GM19463 (cell line): ENCODE measurements at regions not wholly inside any gene's neighbourhood (a gene's known extent, or its start where the extent isn't known, plus 50 kb on each side); places are given as distances from the start of the nearest gene placed in this dataset.

ENCODE experiments used
- ATAC-seq: cut with Tn5 transposase; IDR thresholded peaks from one replicate; pipeline ENCODE4 v1.9.1; 2021; ENCODE audit warnings: mild to moderate bottlenecking, moderate library complexity; ENCODE audit not compliant: unreplicated experiment

DNA sequence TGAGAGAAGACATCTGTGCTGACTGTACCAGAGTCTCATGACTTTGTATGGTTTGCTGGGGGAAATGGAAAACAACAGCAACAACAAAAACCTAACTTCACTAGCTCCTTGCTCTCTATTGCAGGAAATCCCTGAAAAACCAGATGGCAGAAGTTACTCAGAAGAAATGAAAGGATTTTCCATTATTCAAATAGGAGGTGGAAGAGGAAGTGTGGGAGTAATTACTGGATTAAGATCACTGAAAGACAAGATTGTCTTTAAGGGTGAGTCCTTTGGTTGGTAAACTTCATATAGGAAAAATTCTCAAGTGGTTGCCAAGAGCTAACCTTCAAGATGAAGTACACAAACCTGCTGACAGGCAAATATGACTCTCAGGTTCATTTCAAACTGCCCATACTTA lies 391.9 kb upstream of the ATP2B1 start:
- ATAC-seq = no peak

DNA sequence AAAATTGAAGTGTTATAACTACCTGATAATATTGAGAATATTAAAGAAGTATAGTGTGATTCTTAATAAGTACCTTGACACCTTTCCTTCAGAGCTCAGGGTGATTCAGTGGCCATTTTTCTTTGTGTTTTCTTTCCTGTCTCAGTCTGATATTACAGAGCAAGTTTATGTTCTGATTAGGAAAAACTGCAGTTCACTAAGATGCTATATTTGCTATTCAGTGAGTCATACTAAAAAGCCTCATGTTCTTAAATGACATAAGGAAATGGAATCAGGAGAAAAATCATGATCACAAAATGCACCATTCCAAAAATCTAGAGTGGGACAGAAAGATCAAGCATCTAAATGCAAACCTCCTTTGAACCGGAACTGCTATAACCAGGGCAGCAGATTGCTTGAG lies 390.6 kb upstream of the ATP2B1 start:
- no peak for ATAC-seq

DNA sequence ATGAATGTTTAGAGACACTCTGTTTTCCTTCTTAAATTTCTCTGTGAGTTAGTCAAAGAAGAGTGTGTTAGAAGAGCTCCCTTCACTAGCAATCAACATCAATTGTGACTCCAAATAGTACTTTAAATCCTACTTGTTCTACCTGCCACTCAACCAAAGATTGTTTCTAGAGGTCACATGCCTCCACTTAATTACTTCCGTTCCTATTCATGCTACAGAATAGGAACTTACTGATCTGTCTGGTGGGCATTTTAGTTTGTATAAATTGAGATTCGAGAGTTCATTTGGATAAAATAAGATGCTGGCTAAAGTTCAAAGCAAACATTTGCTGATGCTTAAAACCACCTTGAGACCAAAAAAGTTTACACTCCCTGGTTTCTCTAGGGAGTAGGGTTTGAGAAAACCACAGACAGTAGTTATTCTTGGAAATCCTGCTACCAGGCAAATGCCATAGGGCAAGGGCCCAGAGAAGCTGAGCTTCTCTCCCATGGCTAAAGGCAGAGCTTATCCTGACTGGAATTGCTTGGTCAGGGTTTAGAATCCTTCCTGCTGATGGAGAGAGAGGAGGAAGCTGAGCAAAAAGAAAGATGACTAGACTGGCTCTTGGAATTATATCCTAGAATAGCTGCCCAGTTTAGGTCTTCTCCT lies 389.6 kb upstream of the ATP2B1 start:
- no peak for ATAC-seq

DNA sequence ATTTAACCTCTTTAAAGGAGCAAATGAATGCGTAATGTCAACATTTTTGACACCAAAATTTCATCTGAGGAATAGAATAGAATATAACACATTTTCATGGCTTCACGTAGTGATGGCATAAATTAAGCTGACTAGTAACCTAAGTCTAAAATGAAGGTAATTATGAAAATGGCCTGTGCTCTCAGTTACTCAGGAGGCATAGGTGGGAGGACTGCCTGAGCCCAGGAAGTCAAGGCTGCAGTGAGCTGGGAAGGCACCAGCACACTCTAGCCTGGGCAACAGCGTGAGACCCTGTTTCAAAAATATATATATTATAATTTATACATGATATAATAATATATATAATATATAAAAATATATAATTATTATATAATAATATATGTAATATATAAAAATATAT lies 383.2 kb upstream of the ATP2B1 start:
- ATAC-seq = no peak

DNA sequence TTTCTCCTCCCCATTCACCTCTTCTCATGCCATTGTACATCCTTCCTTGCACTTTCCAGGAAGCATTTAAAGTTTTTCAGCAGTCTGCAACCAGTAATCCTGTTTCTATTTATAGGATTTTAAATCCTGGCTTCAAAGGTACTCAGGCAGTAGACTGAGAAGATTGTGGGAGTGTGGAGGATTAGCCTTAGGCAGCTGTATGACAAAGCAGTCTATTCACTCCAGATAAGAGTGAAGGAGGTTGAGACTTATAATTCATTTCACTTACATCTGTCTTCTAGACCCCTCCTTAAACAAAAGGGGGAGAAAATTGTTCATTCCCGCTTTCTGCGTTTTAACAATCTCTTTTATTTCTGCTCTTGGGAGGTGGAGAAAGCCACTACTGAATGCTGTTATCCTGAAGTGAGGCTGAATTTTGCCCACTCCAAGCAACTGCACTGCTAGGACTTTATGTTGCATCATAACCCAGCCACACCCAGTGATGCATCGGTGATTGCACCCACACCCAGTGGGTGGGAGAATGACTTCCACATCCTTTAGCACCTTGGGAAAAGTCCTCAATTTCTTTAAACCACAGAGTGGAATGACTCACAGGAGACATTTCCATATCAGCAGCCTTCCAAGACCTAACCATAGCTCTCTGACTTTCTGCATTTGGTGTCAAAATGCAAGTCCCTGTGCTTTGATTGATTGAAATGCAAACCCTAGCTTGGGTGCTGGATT lies 382.5 kb upstream of the ATP2B1 start:
- ATAC-seq = no peak

DNA sequence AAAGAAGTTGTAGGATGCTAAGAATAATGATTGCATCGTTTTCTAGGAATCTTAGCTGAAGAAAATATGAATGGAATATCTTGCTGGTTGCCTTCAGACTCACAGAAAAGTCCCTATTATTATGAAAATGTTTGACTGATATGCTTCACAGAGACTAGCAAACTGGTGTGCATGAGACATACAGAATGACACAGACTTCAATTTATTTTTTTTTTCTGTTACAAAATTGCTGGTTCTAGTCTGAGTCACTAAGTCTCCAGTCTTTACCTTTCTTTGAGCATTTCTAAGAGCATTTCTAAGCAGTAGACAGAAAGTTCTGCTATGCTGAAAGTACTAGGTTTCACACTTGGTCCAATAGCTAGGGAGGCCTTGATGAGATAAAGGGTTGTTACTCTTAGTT lies 377.6 kb upstream of the ATP2B1 start:
- no peak for ATAC-seq

DNA sequence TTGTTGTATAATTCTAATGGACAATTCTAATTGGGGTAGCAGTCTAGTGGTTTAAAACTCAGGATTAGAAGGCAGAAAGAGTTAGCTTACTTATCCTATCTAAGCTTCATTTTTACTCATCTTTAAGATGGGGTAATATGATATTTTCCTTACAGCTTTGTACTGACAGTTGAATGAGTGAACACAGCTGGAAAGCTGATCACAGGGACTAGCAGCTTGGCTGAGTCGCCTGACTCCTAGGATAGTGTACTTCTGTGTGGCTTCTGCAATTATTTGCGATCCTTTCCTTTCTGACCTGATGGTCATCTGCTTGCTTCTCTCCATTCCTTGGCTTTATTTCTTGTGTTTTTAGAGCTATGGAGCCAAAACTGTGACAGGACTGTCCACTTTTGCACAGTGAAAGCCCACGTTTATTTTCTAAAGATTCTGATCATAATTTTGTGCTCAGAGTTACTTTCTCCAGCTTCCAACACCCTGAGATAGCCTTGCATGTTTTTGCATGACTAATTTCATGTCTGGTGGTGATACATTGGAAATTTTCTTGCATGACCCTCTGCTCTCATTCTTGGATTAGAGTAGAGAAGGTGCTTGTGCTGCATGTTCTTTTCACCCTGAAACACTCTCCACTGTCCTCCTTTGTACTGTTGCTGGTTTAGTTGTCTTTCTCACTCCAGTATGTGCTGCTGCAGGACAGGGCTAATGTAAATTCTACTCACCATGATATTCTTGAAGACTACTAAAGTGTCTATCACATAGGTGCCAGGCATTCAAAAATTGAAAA lies 377.0 kb upstream of the ATP2B1 start:
- ATAC-seq = no peak

DNA sequence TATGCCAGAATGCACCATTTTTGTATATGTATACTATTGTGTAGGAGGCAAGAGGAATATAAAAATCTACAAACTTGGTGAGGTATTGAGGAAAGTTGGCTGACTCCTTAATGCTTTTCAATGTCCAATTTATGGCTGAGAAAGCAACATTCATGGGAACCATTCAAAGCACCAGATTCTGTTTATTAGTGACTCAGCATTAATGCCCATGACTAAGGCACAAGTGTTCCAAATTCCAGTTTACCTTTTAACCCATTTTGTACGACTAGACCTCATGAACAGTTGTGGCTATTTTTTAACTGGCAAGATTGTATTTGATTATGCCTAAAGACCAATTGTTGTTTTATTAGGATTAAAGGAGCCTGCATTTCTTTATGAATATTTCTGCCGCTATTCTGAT lies 375.4 kb upstream of the ATP2B1 start:
- no peak for ATAC-seq

DNA sequence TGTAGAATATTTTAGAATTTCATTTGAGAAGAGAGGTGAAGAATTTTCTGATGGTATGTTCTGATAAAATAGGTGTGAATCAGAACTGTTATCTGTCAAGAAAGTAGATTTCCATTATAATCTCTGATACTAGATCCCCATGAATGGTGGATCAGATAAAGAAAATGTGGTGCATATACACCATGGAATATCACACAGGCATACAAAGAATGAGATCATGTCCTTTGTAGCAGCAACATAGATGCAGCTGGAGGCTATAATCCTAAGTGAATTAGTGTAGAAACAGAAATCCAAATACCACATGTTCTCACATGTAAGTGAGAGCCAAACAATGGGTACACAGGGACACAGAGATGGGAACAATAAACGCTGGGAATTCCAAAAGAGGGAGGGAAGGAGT lies 372.0 kb upstream of the ATP2B1 start:
- ATAC-seq = no peak

DNA sequence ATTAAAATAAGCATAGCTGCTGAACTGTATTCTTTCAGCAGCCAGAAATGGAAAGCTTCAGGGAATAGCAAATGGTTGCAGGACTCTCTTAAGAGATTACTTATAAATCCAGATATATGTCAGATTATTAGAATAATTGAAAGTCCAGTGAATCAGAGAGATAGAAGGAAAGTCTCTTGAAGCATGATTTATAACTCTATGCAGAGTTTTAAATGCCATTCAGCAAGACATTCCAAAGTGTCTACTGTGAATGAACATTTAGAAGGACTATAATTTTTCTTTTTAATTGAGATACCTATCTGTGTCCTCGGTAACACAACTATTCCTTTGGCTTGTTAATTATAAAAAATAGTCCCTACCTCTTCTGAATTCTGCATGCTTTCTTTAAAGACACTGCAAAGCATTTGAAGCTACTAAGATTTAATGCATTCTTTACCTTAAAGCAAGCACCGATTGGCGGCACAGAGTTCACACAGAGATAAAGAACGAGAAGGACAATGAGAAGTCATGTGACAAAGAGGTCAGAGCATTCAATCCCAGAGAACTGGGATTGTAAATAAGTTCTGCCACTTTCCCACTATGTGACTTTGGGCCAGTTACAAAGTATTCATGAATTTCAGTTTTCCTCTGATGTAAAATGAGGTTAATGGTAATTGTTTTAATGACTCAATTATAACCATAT lies 371.0 kb upstream of the ATP2B1 start:
- no peak for ATAC-seq

DNA sequence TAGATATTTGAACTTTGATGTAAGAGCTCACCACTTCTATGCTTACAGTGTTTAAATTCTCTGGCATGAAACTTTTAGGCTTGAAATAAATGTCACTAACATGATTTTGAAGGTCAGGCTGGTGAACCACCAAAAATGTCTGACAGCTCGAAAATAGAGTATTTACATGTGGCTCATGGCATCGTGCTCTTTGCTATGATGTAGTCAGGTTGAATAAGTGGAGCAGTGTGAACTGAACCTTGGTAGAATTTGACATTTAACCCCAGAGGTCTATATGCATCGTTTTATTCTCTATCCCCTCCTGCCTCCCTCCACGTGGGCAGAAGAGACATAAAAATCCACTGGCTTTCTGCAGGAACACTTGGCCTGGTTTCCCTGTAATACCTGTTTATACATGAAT lies 369.7 kb upstream of the ATP2B1 start:
- ATAC-seq = no peak

DNA sequence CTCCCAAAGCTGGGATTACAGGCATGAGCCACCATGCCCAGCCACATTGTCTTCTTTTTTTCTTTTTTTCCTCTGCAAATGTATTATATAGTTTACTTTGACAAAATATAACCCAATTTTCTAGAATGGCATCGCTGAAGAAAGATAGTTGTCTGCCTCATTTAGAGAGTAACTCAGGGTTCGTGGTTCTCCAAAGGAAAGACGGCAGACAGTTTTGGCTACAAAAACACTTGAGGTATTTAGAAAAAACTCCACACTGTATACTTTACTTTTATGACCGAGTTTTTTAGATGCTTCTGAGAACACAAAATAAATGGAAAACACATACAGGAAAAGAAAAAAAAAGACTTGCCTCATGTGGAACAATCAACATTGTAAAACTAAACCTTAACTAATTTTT lies 369.1 kb upstream of the ATP2B1 start:
- ATAC-seq = no peak

DNA sequence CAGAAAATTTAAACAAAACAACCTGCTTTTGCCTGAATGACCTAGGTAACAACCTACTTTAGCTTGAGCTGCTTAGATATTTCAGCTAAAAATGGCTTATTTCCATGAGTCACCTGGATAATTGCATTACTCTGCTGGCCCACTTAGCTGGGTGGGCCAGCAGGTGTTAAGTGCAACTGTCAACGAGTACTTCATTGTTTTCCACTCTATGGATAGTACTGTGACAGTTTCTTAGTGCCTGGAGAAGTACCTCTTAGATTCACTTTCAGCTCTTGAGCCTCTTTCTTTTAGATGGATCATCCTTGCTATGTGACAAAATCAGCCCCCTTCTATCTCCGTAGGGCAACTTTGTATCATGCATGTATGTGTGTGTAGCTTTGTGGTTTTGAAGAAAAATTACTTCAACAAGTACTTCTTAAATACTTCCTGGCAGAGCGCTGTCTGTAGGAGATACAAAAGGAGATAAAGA lies 368.2 kb upstream of the ATP2B1 start:
- ATAC-seq = no peak

DNA sequence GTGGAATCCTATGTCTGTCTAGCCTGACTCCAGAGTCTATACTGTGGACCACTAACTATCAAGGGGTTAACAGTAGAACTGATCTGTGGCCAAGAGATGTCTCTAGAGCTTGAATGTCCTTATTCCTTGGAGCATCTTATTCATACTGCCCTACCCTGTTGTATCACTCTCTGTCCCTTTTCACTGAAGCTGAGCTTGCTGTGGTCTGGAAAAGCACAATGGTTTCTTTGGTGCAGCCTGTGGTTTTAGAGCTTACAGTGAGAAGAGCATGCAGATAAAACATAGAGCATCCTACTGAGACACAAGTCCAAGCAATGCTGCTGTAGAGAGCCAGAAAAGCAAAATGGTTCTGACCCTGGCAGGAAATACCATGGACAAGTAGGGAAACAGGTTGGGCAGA lies 367.0 kb upstream of the ATP2B1 start:
- ATAC-seq = no peak

DNA sequence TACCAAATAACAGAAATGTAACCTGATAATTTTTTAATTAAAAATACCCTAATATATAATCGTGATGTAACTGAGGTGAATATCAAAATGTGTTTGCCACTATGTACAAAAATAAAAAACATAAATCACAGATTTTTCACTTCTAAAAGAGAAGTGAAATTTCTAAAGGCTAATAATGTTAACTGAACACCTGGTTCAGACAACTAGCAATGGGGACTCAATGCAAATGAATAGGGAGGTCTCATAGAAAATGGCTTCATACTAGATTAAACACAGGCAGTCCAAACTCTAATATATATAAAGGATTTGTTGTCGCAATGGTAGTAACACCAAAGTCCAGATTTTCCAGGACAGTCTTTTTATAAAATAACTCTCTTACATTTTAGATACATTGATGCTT lies 365.4 kb upstream of the ATP2B1 start:
- ATAC-seq = no peak

DNA sequence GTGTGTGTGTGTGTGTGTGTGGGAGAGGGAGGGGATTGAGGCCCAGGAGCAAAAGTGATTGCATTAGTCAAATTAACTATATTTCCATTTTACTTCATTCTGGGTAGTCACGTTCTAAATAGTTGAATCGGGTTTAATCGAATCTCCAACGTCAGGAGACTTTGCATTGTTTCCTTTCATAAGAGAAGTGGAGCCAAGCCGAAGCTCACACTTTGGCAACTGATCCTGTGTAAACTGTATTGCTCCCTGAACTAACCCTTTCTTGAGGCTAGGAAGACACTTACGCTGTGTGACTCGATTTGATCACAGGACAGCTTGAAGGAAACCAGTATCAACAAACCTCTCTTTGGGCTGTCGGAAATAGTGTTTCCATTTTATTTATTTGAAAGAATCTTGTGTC lies 363.4 kb upstream of the ATP2B1 start:
- ATAC-seq = no peak

DNA sequence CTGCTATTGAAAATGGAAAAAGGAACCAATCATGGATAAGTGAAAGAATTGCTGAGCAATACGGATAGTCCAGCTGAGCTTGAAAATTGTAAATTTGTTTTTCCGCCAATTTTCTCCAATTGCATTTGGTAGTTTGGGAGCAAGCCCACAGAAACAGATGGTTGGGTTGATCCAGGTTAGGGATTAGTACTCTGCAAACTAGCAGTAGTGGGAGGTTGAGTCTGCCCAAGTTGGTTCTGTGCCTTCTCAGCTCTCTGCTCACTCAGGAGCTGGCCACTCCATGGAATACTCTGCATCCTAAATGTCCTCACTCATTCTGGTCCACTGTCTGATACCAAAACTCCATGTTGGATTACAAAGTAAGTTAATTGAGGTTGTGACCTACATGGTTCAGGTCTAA lies 361.1 kb upstream of the ATP2B1 start:
- ATAC-seq = no peak

DNA sequence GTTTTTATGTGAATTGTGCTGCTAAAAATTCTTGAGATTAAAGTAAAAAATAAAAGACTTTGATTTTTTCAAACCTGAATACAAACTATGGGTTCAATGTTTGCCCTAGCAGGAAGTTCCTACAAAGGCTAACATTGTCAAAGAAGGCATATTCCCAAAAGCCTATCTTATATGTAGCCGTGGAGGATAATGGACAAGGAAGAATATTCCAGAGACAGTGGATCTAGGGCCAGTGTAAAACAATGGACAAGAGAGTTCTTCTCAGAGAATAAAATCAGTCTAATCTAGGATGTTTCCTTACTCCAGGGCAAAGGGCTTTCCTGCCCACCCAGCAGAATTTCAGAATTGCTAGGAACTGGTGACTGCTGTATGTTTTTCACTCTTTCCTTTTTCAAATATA lies 359.2 kb upstream of the ATP2B1 start:
- no peak for ATAC-seq

DNA sequence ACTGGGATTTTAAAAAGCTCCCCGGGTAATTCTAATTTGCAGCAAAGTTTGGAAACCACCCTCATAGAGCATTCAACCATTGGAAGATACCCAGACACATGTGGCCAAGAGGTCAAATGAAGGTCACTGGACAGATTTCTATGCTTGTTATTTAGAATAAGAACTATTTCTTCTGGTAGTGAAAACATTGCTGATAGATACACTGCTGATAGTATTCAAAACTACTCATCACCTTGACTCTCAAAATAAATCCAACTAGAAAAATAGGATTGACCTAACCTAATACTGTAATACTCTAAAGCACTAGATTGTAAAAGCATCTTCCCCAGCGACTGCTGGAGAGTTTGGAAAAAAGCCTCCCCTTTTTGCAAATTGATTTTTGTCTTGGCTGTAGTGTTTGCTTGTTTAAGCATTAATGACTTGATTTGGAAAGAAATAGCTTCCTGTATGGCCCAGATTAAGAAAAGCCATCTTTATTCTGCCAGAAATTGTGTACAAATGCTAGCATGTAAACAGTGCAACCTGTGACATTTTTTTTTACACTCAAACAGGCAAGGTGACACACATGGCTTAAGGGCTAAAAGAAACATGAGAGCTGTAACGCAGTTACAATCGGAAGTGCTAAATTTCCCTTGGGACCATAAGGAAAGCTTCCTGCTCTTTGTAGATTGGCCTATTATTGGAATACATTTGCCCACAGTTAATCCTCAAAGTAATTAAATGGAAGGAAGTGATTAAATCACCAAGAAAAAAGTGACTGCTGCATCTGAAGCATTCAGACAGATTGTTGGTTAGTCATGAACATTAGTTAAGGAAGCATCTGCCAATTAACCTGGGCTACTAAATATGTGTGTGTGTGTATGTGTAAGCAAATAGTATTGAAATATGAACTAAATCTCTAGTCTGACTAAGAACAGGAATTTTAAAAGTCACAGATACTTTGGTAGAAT lies 356.5 kb upstream of the ATP2B1 start:
- no peak for ATAC-seq

DNA sequence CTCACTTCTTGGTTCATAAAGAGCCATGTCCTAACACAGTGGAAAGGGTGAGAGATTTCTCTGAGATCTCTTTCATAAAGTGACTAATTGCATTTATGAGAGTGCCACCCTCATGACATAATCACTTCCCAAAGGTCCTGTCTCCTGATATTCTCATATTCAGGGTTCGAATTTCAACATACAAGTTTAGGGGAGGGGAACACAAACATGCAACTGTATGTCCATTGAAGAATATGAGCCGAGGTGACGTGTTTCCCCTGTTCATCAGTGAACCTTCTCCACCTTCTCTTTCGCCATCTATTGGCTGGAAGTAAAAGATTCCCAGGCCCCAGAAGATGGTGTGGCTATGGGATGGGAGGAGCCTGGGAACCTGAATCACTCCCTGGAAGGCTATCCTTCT lies 354.2 kb upstream of the ATP2B1 start:
- ATAC-seq = no peak
